Osteoblast (primary cell): ENCODE measurements at regions not wholly inside any gene's neighbourhood (a gene's known extent, or its start where the extent isn't known, plus 50 kb on each side); places are given as distances from the start of the nearest gene placed in this dataset.

Experiments used
- DNase-seq: peaks from one replicate; pipeline ENCODE4 v3.0.0; 2011; ENCODE audit warnings: low spot score, mixed read lengths; ENCODE audit not compliant: insufficient read length; ENCODE audit errors: missing footprints
- H2AFZ ChIP-seq: 2 replicates; pipeline ENCODE4 v1.6.0; 2011; ENCODE audit warnings: mild to moderate bottlenecking, low read length
- H3K27ac ChIP-seq: 2 replicates; pipeline ENCODE4 v1.5.1; 2011; ENCODE audit warnings: mild to moderate bottlenecking, low read depth, low read length, moderate library complexity
- H3K27me3 ChIP-seq: 2 replicates; pipeline ENCODE4 v1.6.0; 2012; ENCODE audit warnings: mild to moderate bottlenecking, control low read depth, inconsistent platforms, low read length, moderate library complexity; ENCODE audit not compliant: insufficient read depth
- H3K36me3 ChIP-seq: 2 replicates; pipeline ENCODE4 v1.5.1; 2011; ENCODE audit warnings: mild to moderate bottlenecking, low read length, control low read depth, moderate library complexity; ENCODE audit not compliant: insufficient read depth
- H3K4me1 ChIP-seq: 2 replicates; pipeline ENCODE4 v1.5.1; 2011; ENCODE audit warnings: mild to moderate bottlenecking, low read length, control low read depth, moderate library complexity; ENCODE audit not compliant: insufficient read depth
- H3K4me2 ChIP-seq: 2 replicates; pipeline ENCODE4 v1.6.0; 2011; ENCODE audit warnings: mild to moderate bottlenecking, low read length; ENCODE audit not compliant: insufficient read depth
- H3K4me3 ChIP-seq: fragments of 200-600 bp; sonication (generic); 3 replicates; pipeline ENCODE4 v1.5.1; 2012; ENCODE audit warnings: mild to moderate bottlenecking, low read length, inconsistent platforms; ENCODE audit not compliant: insufficient read depth
- H3K79me2 ChIP-seq: 2 replicates; pipeline ENCODE4 v1.6.0; 2012; ENCODE audit warnings: mild to moderate bottlenecking, low read length, control low read depth, inconsistent platforms; ENCODE audit not compliant: insufficient read depth
- H3K9me3 ChIP-seq: 2 replicates; pipeline ENCODE4 v1.5.1; 2011; ENCODE audit warnings: low read depth, low read length, control low read depth
- H4K20me1 ChIP-seq: 2 replicates; pipeline ENCODE4 v1.6.0; 2012; ENCODE audit warnings: mild to moderate bottlenecking, low read length, control low read depth; ENCODE audit not compliant: insufficient read depth
- CTCF ChIP-seq: IDR thresholded peaks from 2 replicates; pipeline ENCODE4 v1.5.1; 2011; ENCODE audit warnings: mild to moderate bottlenecking, low read depth, low read length, moderate library complexity; ENCODE audit errors: extremely low read depth

- no peak overlapping the region for H3K4me2 ChIP-seq
- TF ChIP-seq CTCF, result no peak
- H3K4me1 ChIP-seq, result peaks cover 7% of the 10 kb centered on the region
- H3K27me3 ChIP-seq, result no peaks in the 10 kb centered on the region
- no peaks in the 10 kb centered on the region for H3K9me3 ChIP-seq
- H3K27ac ChIP-seq, result no peak overlapping the region
- H3K4me3 ChIP-seq, result no peak overlapping the region
- H3K36me3 ChIP-seq, result no peaks in the 10 kb centered on the region
- H4K20me1 ChIP-seq, result no peaks in the 10 kb centered on the region
- no peak for DNase-seq
- H3K79me2 ChIP-seq, result no peaks in the 10 kb centered on the region
- no peak overlapping the region for H2AFZ ChIP-seq
Observed at GRCh38 chr4:155010376-155010775, 198.1 kb upstream of the NPY2R start.

- Histone ChIP-seq H3K4me1 (no peaks in the 10 kb centered on the region), H3K4me3 (no peak overlapping the region), H2AFZ (no peak overlapping the region), H3K79me2 (no peaks in the 10 kb centered on the region), H3K9me3 (no peaks in the 10 kb centered on the region), H3K4me2 (no peak overlapping the region), H3K27ac (no peak overlapping the region), H3K36me3 (no peaks in the 10 kb centered on the region), H3K27me3 (no peaks in the 10 kb centered on the region), H4K20me1 (no peaks in the 10 kb centered on the region)
- no peak for TF ChIP-seq CTCF
- DNase-seq, result no peak
Observed at GRCh38 chr4:155011163-155011780, 197.2 kb upstream of the NPY2R start.

- TF ChIP-seq CTCF, result no peak
Observed at GRCh38 chr4:155012469-155012868, 196.0 kb upstream of the NPY2R start.

GRCh38 chr4:155017426-155017825, 191.0 kb upstream of the NPY2R start:
- Histone ChIP-seq H2AFZ (no peak overlapping the region), H3K79me2 (no peaks in the 10 kb centered on the region), H3K4me1 (no peaks in the 10 kb centered on the region), H3K4me2 (no peak overlapping the region), H3K27ac (no peak overlapping the region), H3K4me3 (no peak overlapping the region), H3K9me3 (no peaks in the 10 kb centered on the region), H4K20me1 (no peaks in the 10 kb centered on the region), H3K27me3 (no peaks in the 10 kb centered on the region), H3K36me3 (no peaks in the 10 kb centered on the region)
- no peak for TF ChIP-seq CTCF
- no peak for DNase-seq

More at GRCh38 chr4:155012469-155012868, 196.0 kb upstream of the NPY2R start:
- no peaks in the 10 kb centered on the region for H3K36me3 ChIP-seq
- no peaks in the 10 kb centered on the region for H3K27me3 ChIP-seq
- no peaks in the 10 kb centered on the region for H4K20me1 ChIP-seq
- H3K4me3 ChIP-seq, result no peak overlapping the region
- H3K4me1 ChIP-seq, result no peaks in the 10 kb centered on the region
- no peaks in the 10 kb centered on the region for H3K9me3 ChIP-seq
- H3K4me2 ChIP-seq, result no peak overlapping the region
- DNase-seq, result no peak
- H2AFZ ChIP-seq, result no peak overlapping the region
- no peaks in the 10 kb centered on the region for H3K79me2 ChIP-seq
- H3K27ac ChIP-seq, result no peak overlapping the region
